ENCODE measurements at regions not wholly inside any gene's neighbourhood (a gene's known extent, or its start where the extent isn't known, plus 50 kb on each side); places are given as distances from the start of the nearest gene placed in this dataset.
A peak's percentile ranks its signal among the peaks of the same experiment; 100 is the strongest.

GRCh38 chr13:34459856-34460255, 482.2 kb upstream of the NBEA start:
- TF ChIP-seq CTCF (IDR thresholded peaks at IDR 0.05; ENCODE audit: insufficient read depth, low read length) (no peak), GABPA (IDR thresholded peaks at IDR 0.05; ENCODE audit: low read depth) (peak; percentile 66), REST (IDR thresholded peaks at IDR 0.05; ENCODE audit: insufficient replicate concordance, low read depth) (no peak)

Data from HL-60 (cell line).